GM12864 (cell line): ENCODE measurements at regions not wholly inside any gene's neighbourhood (a gene's known extent, or its start where the extent isn't known, plus 50 kb on each side); places are given as distances from the start of the nearest gene placed in this dataset.

Experiments used
- DNase-seq: peaks from one replicate; pipeline ENCODE4 v3.0.0-alpha.2; 2011; ENCODE audit warnings: low read depth
- H3K4me3 ChIP-seq: 2 replicates; pipeline ENCODE4 v1.5.1; 2011; ENCODE audit warnings: mild to moderate bottlenecking, low read depth, low read length, control low read depth
- TF ChIP-seq, protein P1 (sequence below): IDR thresholded peaks from 2 replicates; pipeline ENCODE4 v1.5.1; 2011; ENCODE audit warnings: low read depth, mild to moderate bottlenecking, moderate library complexity, low read length, control low read depth, inconsistent platforms; ENCODE audit errors: missing control alignments

DNA sequence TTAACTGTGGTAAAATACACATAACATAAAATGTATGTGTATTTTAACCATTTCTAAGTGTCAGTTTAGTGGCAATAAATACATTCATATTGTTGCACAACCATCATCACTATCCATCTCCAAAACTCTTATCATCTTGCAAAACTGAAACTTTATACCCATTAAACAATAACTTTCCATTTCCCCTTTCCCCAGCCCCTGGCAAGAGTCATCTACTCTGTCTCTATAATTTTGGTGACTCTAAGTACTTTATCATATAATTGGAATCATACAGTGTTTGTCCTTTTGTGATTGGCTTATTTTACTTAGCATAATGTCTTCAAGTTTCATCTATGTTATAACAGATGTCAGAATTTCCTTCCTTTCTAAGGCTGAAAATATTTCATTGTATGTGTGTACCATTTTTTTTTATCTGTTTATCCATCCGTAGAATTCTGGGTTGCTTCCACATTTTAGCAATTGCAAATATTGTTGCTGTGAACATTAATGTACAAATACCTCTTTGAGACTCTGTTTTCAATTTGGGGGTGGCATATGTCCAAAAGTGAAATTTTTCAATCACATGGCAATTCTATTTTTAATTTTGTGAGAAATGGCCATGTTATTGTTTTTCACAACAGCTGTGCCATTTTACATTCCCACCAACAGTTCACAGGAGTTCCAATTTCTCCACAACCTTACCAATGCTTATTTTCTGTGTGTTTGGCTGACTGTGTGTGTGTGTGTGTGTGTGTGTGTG lies 153.9 kb upstream of the GORAB start:
- H3K4me3 ChIP-seq = no peak overlapping the region
- TF ChIP-seq, protein P1, sequence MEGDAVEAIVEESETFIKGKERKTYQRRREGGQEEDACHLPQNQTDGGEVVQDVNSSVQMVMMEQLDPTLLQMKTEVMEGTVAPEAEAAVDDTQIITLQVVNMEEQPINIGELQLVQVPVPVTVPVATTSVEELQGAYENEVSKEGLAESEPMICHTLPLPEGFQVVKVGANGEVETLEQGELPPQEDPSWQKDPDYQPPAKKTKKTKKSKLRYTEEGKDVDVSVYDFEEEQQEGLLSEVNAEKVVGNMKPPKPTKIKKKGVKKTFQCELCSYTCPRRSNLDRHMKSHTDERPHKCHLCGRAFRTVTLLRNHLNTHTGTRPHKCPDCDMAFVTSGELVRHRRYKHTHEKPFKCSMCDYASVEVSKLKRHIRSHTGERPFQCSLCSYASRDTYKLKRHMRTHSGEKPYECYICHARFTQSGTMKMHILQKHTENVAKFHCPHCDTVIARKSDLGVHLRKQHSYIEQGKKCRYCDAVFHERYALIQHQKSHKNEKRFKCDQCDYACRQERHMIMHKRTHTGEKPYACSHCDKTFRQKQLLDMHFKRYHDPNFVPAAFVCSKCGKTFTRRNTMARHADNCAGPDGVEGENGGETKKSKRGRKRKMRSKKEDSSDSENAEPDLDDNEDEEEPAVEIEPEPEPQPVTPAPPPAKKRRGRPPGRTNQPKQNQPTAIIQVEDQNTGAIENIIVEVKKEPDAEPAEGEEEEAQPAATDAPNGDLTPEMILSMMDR = no peak
- DNase-seq = no peak

DNA sequence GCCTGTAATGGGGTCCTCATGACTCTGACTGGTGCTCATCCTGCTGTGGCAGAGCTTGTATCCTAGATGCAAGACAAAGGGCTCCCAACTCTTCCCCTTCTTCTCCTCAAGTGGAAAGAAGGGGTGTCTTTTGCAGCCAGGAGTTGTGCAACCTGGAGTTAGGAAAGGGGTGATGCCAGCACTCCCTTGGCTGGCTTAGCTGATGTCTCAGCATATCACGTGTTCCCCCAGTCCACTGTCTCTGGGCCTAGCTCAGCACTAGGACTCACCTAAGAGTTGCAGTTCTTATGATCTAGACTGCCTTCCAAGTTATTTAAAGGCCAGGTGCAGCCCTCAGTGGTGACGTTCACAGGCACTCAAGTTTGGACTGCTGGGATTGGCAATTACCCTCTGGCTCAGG lies 146.2 kb upstream of the GORAB start:
- H3K4me3 ChIP-seq = no peak overlapping the region

DNA sequence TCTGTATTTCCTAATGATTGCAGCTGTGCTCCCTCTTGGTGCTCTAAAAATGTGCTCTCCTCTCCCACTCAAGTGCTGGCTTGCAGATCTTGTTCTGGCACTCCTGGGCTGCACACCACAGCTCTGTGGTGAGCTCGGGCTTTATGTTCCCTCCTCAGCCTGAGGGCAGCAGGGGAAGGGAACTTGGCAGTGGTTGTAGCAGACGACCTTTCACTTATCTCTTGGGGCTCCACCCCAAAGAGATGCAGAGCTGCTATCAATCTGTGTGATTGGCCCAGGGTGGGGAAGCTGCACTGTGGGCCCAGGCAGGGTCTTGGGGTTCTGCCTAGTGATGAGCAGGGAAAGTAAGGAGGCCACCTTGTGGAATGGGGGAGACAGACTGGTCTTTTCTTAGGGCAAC lies 143.5 kb upstream of the GORAB start:
- DNase-seq = no peak
- TF ChIP-seq, protein P1 = no peak
- no peak overlapping the region for H3K4me3 ChIP-seq

More for the DNA sequence above, 146.2 kb upstream of the GORAB start:
- TF ChIP-seq, protein P1 = no peak
- no peak for DNase-seq

DNA sequence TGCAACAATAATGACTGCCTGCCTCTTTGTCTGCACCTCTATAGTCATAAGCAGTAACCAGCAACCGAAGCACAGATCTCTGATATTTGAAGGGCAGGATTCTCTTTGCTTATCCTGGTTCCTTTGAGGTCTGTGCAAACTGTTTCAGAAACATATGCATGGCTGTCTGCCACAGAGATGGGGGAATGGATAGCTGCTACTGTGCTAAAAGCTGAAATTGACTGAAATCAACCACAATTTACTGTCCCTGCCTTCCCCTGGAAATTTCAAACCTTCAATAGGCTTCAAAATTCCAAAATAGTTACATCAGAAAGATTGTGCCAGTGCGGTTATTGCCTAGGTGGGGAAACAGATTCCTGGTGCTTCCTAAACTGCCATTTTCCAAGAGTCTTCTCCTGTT lies 136.8 kb upstream of the GORAB start:
- H3K4me3 ChIP-seq = no peak overlapping the region

DNA sequence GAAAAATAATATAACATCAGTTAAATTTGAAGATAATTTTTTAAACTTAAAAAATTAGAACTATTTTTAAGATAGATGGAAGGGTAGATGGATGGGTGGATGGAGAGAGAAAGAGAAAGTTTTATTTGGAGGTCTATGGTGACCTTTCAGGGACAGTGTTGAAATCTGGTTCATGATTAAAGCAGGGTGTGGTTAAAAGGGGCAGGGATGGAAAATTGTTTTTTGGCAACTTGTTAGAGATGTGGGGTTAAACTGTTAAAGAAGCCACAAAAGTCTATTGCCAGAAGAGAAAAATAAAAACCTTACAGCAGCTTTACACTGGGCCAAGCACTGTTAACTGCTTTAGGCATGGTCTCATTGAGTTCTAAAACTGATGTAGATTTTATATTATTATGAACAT lies 134.9 kb upstream of the GORAB start:
- TF ChIP-seq, protein P1 = no peak
- no peak overlapping the region for H3K4me3 ChIP-seq
- no peak for DNase-seq

More for the DNA sequence above, 136.8 kb upstream of the GORAB start:
- TF ChIP-seq, protein P1 = no peak
- DNase-seq = no peak

DNA sequence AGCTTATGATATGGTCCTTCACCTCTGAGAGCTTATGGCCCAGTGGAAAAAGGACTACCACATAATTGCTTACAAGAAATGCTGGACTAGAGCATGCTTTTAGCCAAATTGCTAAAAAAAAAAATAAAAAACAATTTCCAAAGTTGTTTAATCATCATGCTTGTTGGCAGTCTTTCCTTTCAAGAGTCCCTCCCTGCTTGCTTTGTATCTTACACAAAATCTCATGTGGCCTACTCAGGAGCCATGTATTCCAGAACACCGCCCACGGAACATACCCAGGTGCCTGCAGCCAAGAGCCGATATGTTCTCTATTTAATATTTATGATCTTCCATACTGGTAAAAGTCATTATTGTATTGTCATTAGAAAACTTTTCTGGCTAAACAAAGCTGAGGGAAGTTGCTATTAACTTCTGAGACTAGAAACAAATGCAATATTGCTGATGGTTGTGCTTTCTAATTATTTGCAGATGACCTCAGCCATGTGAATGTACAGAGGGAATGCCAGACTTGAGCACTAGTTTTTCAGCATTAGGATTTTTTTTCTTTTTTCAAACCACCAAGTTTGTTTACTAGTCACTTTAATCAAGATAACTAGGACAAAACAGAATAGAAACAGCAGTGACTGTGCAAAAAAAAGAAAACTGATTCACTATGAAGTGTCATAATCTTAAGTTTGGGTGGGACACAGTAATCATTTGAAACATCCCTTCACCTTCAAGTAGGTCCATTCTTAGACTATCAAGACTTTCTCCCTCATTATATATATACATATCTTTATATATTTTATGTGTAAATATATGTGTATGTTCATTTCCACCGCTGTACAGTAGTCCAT lies 129.3 kb upstream of the GORAB start:
- TF ChIP-seq, protein P1 = no peak
- DNase-seq = no peak
- H3K4me3 ChIP-seq = no peak overlapping the region
